HCT116 (cell line): ENCODE measurements at regions not wholly inside any gene's neighbourhood (a gene's known extent, or its start where the extent isn't known, plus 50 kb on each side); places are given as distances from the start of the nearest gene placed in this dataset.

Experiments
- ATAC-seq: fragments of 200-7000 bp; cut with Tn5 transposase; 2 replicates; pipeline ENCODE4 v1.9.1; 2020; ENCODE audit warnings: mild to moderate bottlenecking, moderate library complexity
- BruUV-seq: library from RNA; stranded (reverse); fragments of 400-500 nt; replicated peaks from 2 replicates; lab custom pipeline; 2021; lab: Mats Ljungman, UMichigan
- CTCF ChIA-PET: fragments of 300-600 bp; sonication (Branson Sonifier 250); formaldehyde crosslinking; loops from one replicate; lab custom pipeline; 2021; ENCODE audit warnings: antibody characterized with exemption; lab: Charles Lee
- POLR2A ChIA-PET: fragments of 300-600, 350-600 bp; sonication (Branson Sonifier 250); formaldehyde crosslinking; loops from one replicate; lab custom pipeline; 2021; ENCODE audit warnings: antibody characterized with exemption; lab: Charles Lee
- RAD21 ChIA-PET, 2 experiments: fragments of 300-600 bp; sonication (Branson Sonifier 250); formaldehyde crosslinking; loops; one replicate each; lab custom pipeline; 2023; ENCODE audit warnings: low total read pairs in 2 of 2; ENCODE audit not compliant: uncharacterized antibody in 2 of 2, unreplicated experiment in 2 of 2, low non-redundant PET in 1 of 2; lab: Charles Lee
- DNase-seq: peaks from one replicate; pipeline ENCODE4 v3.0.0-alpha.2; 2010; ENCODE audit warnings: low read depth, low spot score
- H2AFZ ChIP-seq: fragments of 200-600 bp; shearing (Covaris generic), sonication (generic); 2 replicates; pipeline ENCODE4 v1.6.1; 2017; ENCODE audit warnings: low read depth, mixed run types, mixed read lengths, antibody characterized with exemption, low read length; ENCODE audit not compliant: poor library complexity, severe bottlenecking
- H3K27ac ChIP-seq: 2 replicates; pipeline ENCODE4 v1.5.1; 2012; ENCODE audit warnings: low read depth, low read length
- H3K27me3 ChIP-seq: fragments of 200-600 bp; sonication (generic); 2 replicates; pipeline ENCODE4 v1.6.1; 2016; ENCODE audit warnings: mixed run types, low read length, mixed read lengths; ENCODE audit not compliant: insufficient read depth
- H3K36me3 ChIP-seq, 2 experiments: fragments of 200-500 bp in 1 of 2; fragments of 200-600 bp in 1 of 2; sonication (Bioruptor generic) in 1 of 2; sonication (generic) in 1 of 2; 2 replicates each; pipeline versions ENCODE4 v1.5.1 to v1.6.1; 2014 to 2016; ENCODE audit warnings: low read length in 2 of 2, inconsistent platforms in 1 of 2, mixed read lengths in 1 of 2, mixed run types in 1 of 2; ENCODE audit not compliant: insufficient read depth in 2 of 2, control insufficient read depth in 1 of 2
- H3K4me1 ChIP-seq, 2 experiments: fragments of 200-600 bp in 1 of 2; sonication (generic) in 1 of 2; 2 replicates each; pipeline versions ENCODE4 v1.5.1 to v1.6.1; 2012 to 2017; ENCODE audit warnings: low read length in 2 of 2, inconsistent platforms in 1 of 2, mild to moderate bottlenecking in 1 of 2, mixed read lengths in 1 of 2, mixed run types in 1 of 2, moderate library complexity in 1 of 2; ENCODE audit not compliant: insufficient read depth in 2 of 2, control insufficient read depth in 1 of 2
- H3K4me2 ChIP-seq: fragments of 200-600 bp; sonication (generic); 2 replicates; pipeline ENCODE4 v1.6.1; 2017; ENCODE audit warnings: mixed run types, low read length, mixed read lengths
- H3K4me3 ChIP-seq, 2 experiments: fragments of 200-600 bp in 1 of 2; sonication (generic) in 1 of 2; replicated peaks in 1 of 2; 2 replicates each; pipeline ENCODE4 v1.5.1; 2011 to 2016; ENCODE audit warnings: low read length in 2 of 2, control low read depth in 1 of 2, low read depth in 1 of 2, mild to moderate bottlenecking in 1 of 2, mixed read lengths in 1 of 2, mixed run types in 1 of 2
- H3K79me2 ChIP-seq: fragments of 200-600 bp; sonication (generic); 2 replicates; pipeline ENCODE4 v1.6.1; 2017; ENCODE audit warnings: mild to moderate bottlenecking, mixed run types, low read length, moderate library complexity, mixed read lengths; ENCODE audit not compliant: insufficient read depth
- H3K9ac ChIP-seq: fragments of 200-600 bp; sonication (generic); 2 replicates; pipeline ENCODE4 v1.6.1; 2016; ENCODE audit warnings: low read length, mixed read lengths
- H3K9me2 ChIP-seq: fragments of 200-600 bp; sonication (generic), shearing (Covaris generic); 2 replicates; pipeline ENCODE4 v1.6.1; 2017; ENCODE audit warnings: mixed run types, mild to moderate bottlenecking, moderate library complexity; ENCODE audit not compliant: insufficient read depth
- H3K9me3 ChIP-seq, 2 experiments: fragments of 200-500 bp in 1 of 2; fragments of 200-600 bp in 1 of 2; sonication (Bioruptor generic) in 1 of 2; sonication (generic) in 1 of 2; 2 replicates each; pipeline ENCODE4 v1.6.1; 2014 to 2017; ENCODE audit warnings: low read length in 2 of 2, mixed read lengths in 2 of 2, inconsistent platforms in 1 of 2, low read depth in 1 of 2, mild to moderate bottlenecking in 1 of 2, mixed run types in 1 of 2, moderate library complexity in 1 of 2; ENCODE audit not compliant: control insufficient read depth in 1 of 2, insufficient read depth in 1 of 2
- H4K20me1 ChIP-seq: fragments of 200-600 bp; sonication (generic), shearing (Covaris generic); 2 replicates; pipeline ENCODE4 v1.6.1; 2017; ENCODE audit warnings: mixed run types, mild to moderate bottlenecking, moderate library complexity; ENCODE audit not compliant: insufficient read depth
- CBX3 ChIP-seq: IDR thresholded peaks from 2 replicates; pipeline ENCODE4 v1.6.1; 2012; ENCODE audit warnings: low read depth
- CEBPB ChIP-seq: IDR thresholded peaks from 2 replicates; pipeline ENCODE4 v1.6.1; 2012; ENCODE audit warnings: low read depth
- EGR1 ChIP-seq: IDR thresholded peaks from 2 replicates; pipeline ENCODE4 v1.6.1; 2012; ENCODE audit warnings: low read depth
- ELF1 ChIP-seq: IDR thresholded peaks from 2 replicates; pipeline ENCODE4 v1.6.1; 2012; ENCODE audit warnings: low read depth, borderline replicate concordance
- EZH2phosphoT487 ChIP-seq: fragments of 200-600 bp; IDR thresholded peaks from 2 replicates; pipeline ENCODE4 v1.6.1; 2018; ENCODE audit warnings: antibody characterized with exemption, borderline replicate concordance
- FOSL1 ChIP-seq: IDR thresholded peaks from 2 replicates; pipeline ENCODE4 v1.6.1; 2012; ENCODE audit warnings: low read depth
- POLR2AphosphoS5 ChIP-seq: IDR thresholded peaks from 2 replicates; pipeline ENCODE4 v1.6.1; 2011; ENCODE audit warnings: mild to moderate bottlenecking, low read depth, low read length, moderate library complexity
- RAD21 ChIP-seq: IDR thresholded peaks from 2 replicates; pipeline ENCODE4 v1.6.1; 2012; ENCODE audit warnings: low read depth, mild to moderate bottlenecking
- SIN3A ChIP-seq: IDR thresholded peaks from 2 replicates; pipeline ENCODE4 v1.6.1; 2012; ENCODE audit warnings: low read depth
- SRF ChIP-seq: IDR thresholded peaks from 2 replicates; pipeline ENCODE4 v1.6.1; 2012; ENCODE audit warnings: low read depth
- TCF7L2 ChIP-seq: IDR thresholded peaks from 2 replicates; pipeline ENCODE4 v1.7.0; 2011; ENCODE audit warnings: borderline replicate concordance, inconsistent platforms; ENCODE audit not compliant: insufficient read depth, insufficient read length; ENCODE audit errors: extremely low read depth
- ZNF274 ChIP-seq: fragments of 200-500 bp; sonication (Bioruptor generic); IDR thresholded peaks from 2 replicates; pipeline ENCODE4 v1.6.1; 2014; ENCODE audit warnings: mild to moderate bottlenecking, low read depth, low read length, inconsistent platforms
- intact Hi-C: fragments of 100-400 bp; cut with micrococcal nuclease; formaldehyde crosslinking; loops from 2 replicates; pipeline ENCODE4 v1.10.0; 2022
- TF ChIP-seq, protein P1 (sequence below): IDR thresholded peaks from 2 replicates; pipeline ENCODE4 v1.6.1; 2012
- TF ChIP-seq, protein P2 (sequence below), 3 experiments: fragments of 200-600 bp in 1 of 3; sonication (generic) in 1 of 3; IDR thresholded peaks in 2 of 3; conservative IDR thresholded peaks in 1 of 3; 2 replicates each; pipeline ENCODE4 v1.5.1; 2012 to 2017; ENCODE audit warnings: low read depth in 2 of 3, low read length in 2 of 3, antibody characterized with exemption in 1 of 3, borderline replicate concordance in 1 of 3, control low read depth in 1 of 3, mild to moderate bottlenecking in 1 of 3, mixed read lengths in 1 of 3, mixed run types in 1 of 3, moderate library complexity in 1 of 3; ENCODE audit not compliant: insufficient read depth in 1 of 3
- TF ChIP-seq, protein P3 (sequence below): IDR thresholded peaks from 2 replicates; pipeline ENCODE4 v1.6.1; 2012; ENCODE audit warnings: low read depth

DNA sequence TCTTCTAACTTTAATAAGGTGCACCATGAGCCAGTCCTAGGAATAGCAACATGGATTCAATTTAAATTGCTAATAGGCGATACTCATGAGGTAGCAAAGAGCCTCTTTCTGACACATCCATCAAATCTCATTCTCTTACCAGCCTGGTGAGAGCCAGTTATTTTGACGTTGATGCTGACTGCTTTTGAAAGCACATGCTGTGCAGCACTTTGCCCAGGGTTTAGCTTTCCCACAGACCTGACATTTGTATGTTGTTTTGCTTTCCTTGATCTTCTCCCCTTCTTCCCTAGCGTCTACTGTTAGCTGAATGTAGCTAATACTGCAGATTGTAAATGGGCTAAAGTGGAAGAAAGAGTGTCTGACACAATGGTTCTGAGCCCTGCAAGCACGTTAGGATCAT lies 101.1 kb upstream of the CCDC85A start:
- no peaks in the 10 kb centered on the region for H3K27me3 ChIP-seq

More for the DNA sequence above, 101.1 kb upstream of the CCDC85A start:
- ChIA-PET RAD21 (no interaction called here), POLR2A (no interaction called here)
- Histone ChIP-seq H3K4me2 (no peak overlapping the region), H3K4me3 (no peak overlapping the region), H3K79me2 (no peaks in the 10 kb centered on the region), H3K36me3 (no peaks in the 10 kb centered on the region), H3K4me1 (no peaks in the 10 kb centered on the region), H4K20me1 (no peaks in the 10 kb centered on the region), H3K9ac (no peak overlapping the region), H3K9me2 (no peaks in the 10 kb centered on the region), H3K27ac (no peak overlapping the region)
- DNase-seq: no peak
- intact Hi-C loops: no loop called here
- TF ChIP-seq POLR2AphosphoS5 (no peak), TCF7L2 (no peak), SIN3A (no peak), CBX3 (no peak), EZH2phosphoT487 (no peak), ELF1 (no peak), EGR1 (no peak), FOSL1 (no peak), ZNF274 (no peak), CEBPB (no peak), SRF (no peak), RAD21 (no peak)
- TF ChIP-seq, protein P1, sequence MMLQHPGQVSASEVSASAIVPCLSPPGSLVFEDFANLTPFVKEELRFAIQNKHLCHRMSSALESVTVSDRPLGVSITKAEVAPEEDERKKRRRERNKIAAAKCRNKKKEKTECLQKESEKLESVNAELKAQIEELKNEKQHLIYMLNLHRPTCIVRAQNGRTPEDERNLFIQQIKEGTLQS: no peak
- TF ChIP-seq, protein P2, sequence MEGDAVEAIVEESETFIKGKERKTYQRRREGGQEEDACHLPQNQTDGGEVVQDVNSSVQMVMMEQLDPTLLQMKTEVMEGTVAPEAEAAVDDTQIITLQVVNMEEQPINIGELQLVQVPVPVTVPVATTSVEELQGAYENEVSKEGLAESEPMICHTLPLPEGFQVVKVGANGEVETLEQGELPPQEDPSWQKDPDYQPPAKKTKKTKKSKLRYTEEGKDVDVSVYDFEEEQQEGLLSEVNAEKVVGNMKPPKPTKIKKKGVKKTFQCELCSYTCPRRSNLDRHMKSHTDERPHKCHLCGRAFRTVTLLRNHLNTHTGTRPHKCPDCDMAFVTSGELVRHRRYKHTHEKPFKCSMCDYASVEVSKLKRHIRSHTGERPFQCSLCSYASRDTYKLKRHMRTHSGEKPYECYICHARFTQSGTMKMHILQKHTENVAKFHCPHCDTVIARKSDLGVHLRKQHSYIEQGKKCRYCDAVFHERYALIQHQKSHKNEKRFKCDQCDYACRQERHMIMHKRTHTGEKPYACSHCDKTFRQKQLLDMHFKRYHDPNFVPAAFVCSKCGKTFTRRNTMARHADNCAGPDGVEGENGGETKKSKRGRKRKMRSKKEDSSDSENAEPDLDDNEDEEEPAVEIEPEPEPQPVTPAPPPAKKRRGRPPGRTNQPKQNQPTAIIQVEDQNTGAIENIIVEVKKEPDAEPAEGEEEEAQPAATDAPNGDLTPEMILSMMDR (IDR thresholded peaks at IDR 0.05 in 2 of 3, conservative IDR thresholded peaks at IDR 0.05 in 1 of 3; ENCODE audit: borderline replicate concordance in 1 of 3, insufficient read depth in 1 of 3, low read depth in 2 of 3, low read length in 2 of 3): no peak
- TF ChIP-seq, protein P3, sequence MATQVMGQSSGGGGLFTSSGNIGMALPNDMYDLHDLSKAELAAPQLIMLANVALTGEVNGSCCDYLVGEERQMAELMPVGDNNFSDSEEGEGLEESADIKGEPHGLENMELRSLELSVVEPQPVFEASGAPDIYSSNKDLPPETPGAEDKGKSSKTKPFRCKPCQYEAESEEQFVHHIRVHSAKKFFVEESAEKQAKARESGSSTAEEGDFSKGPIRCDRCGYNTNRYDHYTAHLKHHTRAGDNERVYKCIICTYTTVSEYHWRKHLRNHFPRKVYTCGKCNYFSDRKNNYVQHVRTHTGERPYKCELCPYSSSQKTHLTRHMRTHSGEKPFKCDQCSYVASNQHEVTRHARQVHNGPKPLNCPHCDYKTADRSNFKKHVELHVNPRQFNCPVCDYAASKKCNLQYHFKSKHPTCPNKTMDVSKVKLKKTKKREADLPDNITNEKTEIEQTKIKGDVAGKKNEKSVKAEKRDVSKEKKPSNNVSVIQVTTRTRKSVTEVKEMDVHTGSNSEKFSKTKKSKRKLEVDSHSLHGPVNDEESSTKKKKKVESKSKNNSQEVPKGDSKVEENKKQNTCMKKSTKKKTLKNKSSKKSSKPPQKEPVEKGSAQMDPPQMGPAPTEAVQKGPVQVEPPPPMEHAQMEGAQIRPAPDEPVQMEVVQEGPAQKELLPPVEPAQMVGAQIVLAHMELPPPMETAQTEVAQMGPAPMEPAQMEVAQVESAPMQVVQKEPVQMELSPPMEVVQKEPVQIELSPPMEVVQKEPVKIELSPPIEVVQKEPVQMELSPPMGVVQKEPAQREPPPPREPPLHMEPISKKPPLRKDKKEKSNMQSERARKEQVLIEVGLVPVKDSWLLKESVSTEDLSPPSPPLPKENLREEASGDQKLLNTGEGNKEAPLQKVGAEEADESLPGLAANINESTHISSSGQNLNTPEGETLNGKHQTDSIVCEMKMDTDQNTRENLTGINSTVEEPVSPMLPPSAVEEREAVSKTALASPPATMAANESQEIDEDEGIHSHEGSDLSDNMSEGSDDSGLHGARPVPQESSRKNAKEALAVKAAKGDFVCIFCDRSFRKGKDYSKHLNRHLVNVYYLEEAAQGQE: no peak
- TF ChIP-seq, all 23 proteins: peak for 0
- H2AFZ ChIP-seq: no peak overlapping the region
- H3K9me3 ChIP-seq: no peaks in the 10 kb centered on the region
- no peak for ATAC-seq
- CTCF ChIA-PET: no interaction called here
- BruUV-seq: no TSS peak
